ENCODE measurements at regions not wholly inside any gene's neighbourhood (a gene's known extent, or its start where the extent isn't known, plus 50 kb on each side); places are given as distances from the start of the nearest gene placed in this dataset.

GRCh38 chr18:64416990-64417389 lies 268.1 kb upstream of the LINC00305 start:
- TF ChIP-seq CTCF (CRISPR knock-in tag; IDR thresholded peaks at IDR 0.05) (no peak), SOX6 (IDR thresholded peaks at IDR 0.05) (no peak), SOX6 (CRISPR knock-in tag; IDR thresholded peaks at IDR 0.05) (no peak), EP300 (IDR thresholded peaks at IDR 0.05; ENCODE audit: low read depth in 2 of 2, low read length in 2 of 2) (no peak), EP300 (CRISPR knock-in tag; IDR thresholded peaks at IDR 0.05; ENCODE audit: borderline replicate concordance) (no peak), ZBTB7B (CRISPR knock-in tag; IDR thresholded peaks at IDR 0.05) (no peak), EED (CRISPR knock-in tag; IDR thresholded peaks at IDR 0.05) (no peak), HNRNPUL1 (IDR thresholded peaks at IDR 0.05; ENCODE audit: low read depth, low read length) (no peak), KDM6A (CRISPR knock-in tag; IDR thresholded peaks at IDR 0.05; ENCODE audit: low read depth) (no peak), CEBPB (IDR thresholded peaks at IDR 0.05; ENCODE audit: borderline replicate concordance, low read depth, low read length) (no peak), JUN (CRISPR knock-in tag; IDR thresholded peaks at IDR 0.05) (no peak)
